ENCODE measurements at regions not wholly inside any gene's neighbourhood (a gene's known extent, or its start where the extent isn't known, plus 50 kb on each side); places are given as distances from the start of the nearest gene placed in this dataset.

GRCh38 chr4:56241500-56241899 is 145.8 kb downstream of the AASDH start:
- H3K9me3 ChIP-seq (ENCODE audit: control insufficient read depth in 1 of 2, insufficient read depth in 1 of 2, low read depth in 1 of 2, low read length in 2 of 2): no peaks in the 10 kb centered on the region
- H3K4me2 ChIP-seq (ENCODE audit: low read length): no peak overlapping the region
- H3K27me3 ChIP-seq (ENCODE audit: insufficient read depth, low read length): no peaks in the 10 kb centered on the region
- H3K4me3 ChIP-seq (replicated peaks in 1 of 2; ENCODE audit: low read depth in 1 of 2, low read length in 2 of 2): no peak overlapping the region
- no peak overlapping the region for H2AFZ ChIP-seq (ENCODE audit: low read depth, low read length, poor library complexity, severe bottlenecking)
- TF ChIP-seq TCF7L2 (IDR thresholded peaks at IDR 0.05; ENCODE audit: borderline replicate concordance, extremely low read depth, insufficient read depth, insufficient read length) (no peak), EZH2phosphoT487 (IDR thresholded peaks at IDR 0.05; ENCODE audit: borderline replicate concordance) (no peak), JUND (IDR thresholded peaks at IDR 0.05) (no peak), SRF (IDR thresholded peaks at IDR 0.05; ENCODE audit: low read depth) (no peak), POLR2A (IDR thresholded peaks at IDR 0.05; ENCODE audit: borderline replicate concordance, extremely low read depth, insufficient read depth, insufficient read length) (no peak), ZNF274 (IDR thresholded peaks at IDR 0.05; ENCODE audit: low read depth, low read length) (no peak), SIN3A (IDR thresholded peaks at IDR 0.05; ENCODE audit: low read depth) (no peak), CEBPB (IDR thresholded peaks at IDR 0.05; ENCODE audit: low read depth) (no peak), RAD21 (IDR thresholded peaks at IDR 0.05; ENCODE audit: low read depth) (no peak), ZFX (IDR thresholded peaks at IDR 0.05) (no peak), ZBTB33 (IDR thresholded peaks at IDR 0.05; ENCODE audit: extremely low read depth, insufficient replicate concordance, low read length) (no peak), SP1 (IDR thresholded peaks at IDR 0.05; ENCODE audit: low read depth) (no peak), CBX3 (IDR thresholded peaks at IDR 0.05; ENCODE audit: low read depth) (no peak), EZH2 (IDR thresholded peaks at IDR 0.05) (no peak), FOSL1 (IDR thresholded peaks at IDR 0.05; ENCODE audit: low read depth) (no peak), YY1 (IDR thresholded peaks at IDR 0.05; ENCODE audit: extremely low read depth, insufficient replicate concordance, low read depth, low read length) (no peak), EGR1 (IDR thresholded peaks at IDR 0.05; ENCODE audit: low read depth) (no peak), ELF1 (IDR thresholded peaks at IDR 0.05; ENCODE audit: borderline replicate concordance, low read depth) (no peak)
- TF ChIP-seq, protein P1, sequence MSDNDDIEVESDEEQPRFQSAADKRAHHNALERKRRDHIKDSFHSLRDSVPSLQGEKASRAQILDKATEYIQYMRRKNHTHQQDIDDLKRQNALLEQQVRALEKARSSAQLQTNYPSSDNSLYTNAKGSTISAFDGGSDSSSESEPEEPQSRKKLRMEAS (IDR thresholded peaks at IDR 0.05): no peak
- TF ChIP-seq, protein P2, sequence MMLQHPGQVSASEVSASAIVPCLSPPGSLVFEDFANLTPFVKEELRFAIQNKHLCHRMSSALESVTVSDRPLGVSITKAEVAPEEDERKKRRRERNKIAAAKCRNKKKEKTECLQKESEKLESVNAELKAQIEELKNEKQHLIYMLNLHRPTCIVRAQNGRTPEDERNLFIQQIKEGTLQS (IDR thresholded peaks at IDR 0.05): no peak
- DNase-seq (ENCODE audit: low read depth, low spot score) (no peak), ATAC-seq (no peak)
- ChIA-PET CTCF (no interaction called here), RAD21 (ENCODE audit: low non-redundant PET in 1 of 2, low total read pairs in 2 of 2, uncharacterized antibody in 2 of 2, unreplicated experiment in 2 of 2) (no interaction called here), POLR2A (no interaction called here)
- H3K4me1 ChIP-seq (ENCODE audit: control insufficient read depth in 1 of 2, insufficient read depth in 2 of 2, low read length in 2 of 2): no peaks in the 10 kb centered on the region
- BruUV-seq (replicated peaks): no TSS peak
- H4K20me1 ChIP-seq (ENCODE audit: insufficient read depth): no peaks in the 10 kb centered on the region
- intact Hi-C loops (cut with micrococcal nuclease): no loop called here
- H3K27ac ChIP-seq (ENCODE audit: low read depth, low read length): no peak overlapping the region
- H3K9me2 ChIP-seq (ENCODE audit: insufficient read depth): no peaks in the 10 kb centered on the region
- H3K9ac ChIP-seq (ENCODE audit: low read length): no peak overlapping the region
- H3K36me3 ChIP-seq (ENCODE audit: control insufficient read depth in 1 of 2, insufficient read depth in 2 of 2, low read length in 2 of 2): no peaks in the 10 kb centered on the region
- no peaks in the 10 kb centered on the region for H3K79me2 ChIP-seq (ENCODE audit: insufficient read depth, low read length)

Data from HCT116 (cell line).